Endothelial cell of umbilical vein (primary cell): ENCODE measurements at regions not wholly inside any gene's neighbourhood (a gene's known extent, or its start where the extent isn't known, plus 50 kb on each side); places are given as distances from the start of the nearest gene placed in this dataset.

Source experiments
- BruUV-seq: library from RNA; stranded (reverse); fragments of 400-500 nt; replicated peaks from 2 replicates; lab custom pipeline; 2021; lab: Mats Ljungman, UMichigan
- CTCF ChIA-PET: fragments of 300-600, 350-600 bp; sonication (Branson Sonifier 250); formaldehyde crosslinking; loops from one replicate; lab custom pipeline; 2021; ENCODE audit warnings: antibody characterized with exemption, inconsistent platforms; lab: Charles Lee
- POLR2A ChIA-PET: fragments of 300-600, 350-600 bp; sonication (Branson Sonifier 250); formaldehyde crosslinking; loops from one replicate; lab custom pipeline; 2021; ENCODE audit warnings: antibody characterized with exemption, inconsistent platforms; lab: Charles Lee
- DNase-seq: peaks from one replicate; pipeline ENCODE4 v3.0.0-alpha.2; 2011; ENCODE audit warnings: low read depth, low spot score
- FAIRE-seq: peaks from 2 replicates; lab custom pipeline; 2011; peaks lifted over from hg19 to GRCh38; lab: Jason Lieb, UNC
- H2AFZ ChIP-seq: 2 replicates; pipeline ENCODE4 v1.6.0; 2012; ENCODE audit warnings: low read depth, low read length, control low read depth, inconsistent platforms
- H3K27ac ChIP-seq: 2 replicates; pipeline ENCODE4 v1.5.1; 2011; ENCODE audit warnings: low read depth, mild to moderate bottlenecking, control low read depth, low read length, moderate library complexity; ENCODE audit not compliant: insufficient read depth
- H3K27me3 ChIP-seq, 2 experiments: 2 replicates each; pipeline versions ENCODE4 v1.6.0 to v1.6.1; 2011; ENCODE audit warnings: low read length in 2 of 2, mixed read lengths in 1 of 2; ENCODE audit not compliant: control insufficient read depth in 2 of 2, insufficient read depth in 2 of 2
- H3K36me3 ChIP-seq, 2 experiments: 2 replicates in 1 of 2; 3 replicates in 1 of 2; pipeline ENCODE4 v1.5.1; 2011; ENCODE audit warnings: low read length in 2 of 2, mild to moderate bottlenecking in 1 of 2, moderate library complexity in 1 of 2; ENCODE audit not compliant: control insufficient read depth in 2 of 2, insufficient read depth in 2 of 2; ENCODE audit errors: extremely low read depth in 1 of 2
- H3K4me1 ChIP-seq: 3 replicates; pipeline ENCODE4 v1.5.1; 2011; ENCODE audit warnings: mild to moderate bottlenecking, low read length; ENCODE audit not compliant: control insufficient read depth, insufficient read depth; ENCODE audit errors: extremely low read depth
- H3K4me2 ChIP-seq: 2 replicates; pipeline ENCODE4 v1.6.1; 2011; ENCODE audit warnings: low read length, control low read depth, mixed read lengths; ENCODE audit not compliant: insufficient read depth
- H3K4me3 ChIP-seq, 3 experiments: fragments of 200-600 bp in 1 of 3; sonication (generic), shearing (Covaris generic) in 1 of 3; replicated peaks in 1 of 3; 2 replicates each; pipeline ENCODE4 v1.5.1; 2011 to 2016; ENCODE audit warnings: control low read depth in 3 of 3, low read length in 3 of 3, mild to moderate bottlenecking in 2 of 3, inconsistent platforms in 1 of 3, low read depth in 1 of 3, moderate library complexity in 1 of 3; ENCODE audit not compliant: insufficient read depth in 1 of 3
- H3K79me2 ChIP-seq: 2 replicates; pipeline ENCODE4 v1.6.0; 2012; ENCODE audit warnings: low read length, inconsistent platforms; ENCODE audit not compliant: control insufficient read depth, insufficient read depth
- H3K9ac ChIP-seq: replicated peaks from 2 replicates; pipeline ENCODE3; 2011; ENCODE audit warnings: low read length, control low read depth; ENCODE audit not compliant: insufficient read depth; ENCODE audit errors: extremely low read depth
- H3K9me1 ChIP-seq: replicated peaks from 3 replicates; pipeline ENCODE4 v1.6.0; 2011; ENCODE audit warnings: mild to moderate bottlenecking, low read length; ENCODE audit not compliant: control insufficient read depth, insufficient read depth; ENCODE audit errors: extremely low read depth
- H3K9me3 ChIP-seq: replicated peaks from 2 replicates; pipeline ENCODE4 v1.5.1; 2012; ENCODE audit warnings: low read length, inconsistent platforms; ENCODE audit not compliant: control insufficient read depth, insufficient read depth
- H4K20me1 ChIP-seq: replicated peaks from 2 replicates; pipeline ENCODE3; 2011; ENCODE audit warnings: mild to moderate bottlenecking, low read length; ENCODE audit not compliant: control insufficient read depth, insufficient read depth; ENCODE audit errors: extremely low read depth
- CTCF ChIP-seq, 2 donors: IDR thresholded peaks; 1 replicate in 1 of 2; 2 replicates in 1 of 2; pipeline ENCODE4 v1.5.1; 2011; ENCODE audit warnings: low read length in 2 of 2, mild to moderate bottlenecking in 2 of 2, moderate library complexity in 2 of 2, control low read depth in 1 of 2, inconsistent platforms in 1 of 2, low read depth in 1 of 2; ENCODE audit not compliant: insufficient read depth in 1 of 2; ENCODE audit errors: extremely low read depth in 1 of 2
- EZH2 ChIP-seq: IDR thresholded peaks from 2 replicates; pipeline ENCODE4 v1.6.1; 2012; ENCODE audit warnings: borderline replicate concordance, low read depth, mild to moderate bottlenecking, moderate library complexity, low read length, inconsistent platforms; ENCODE audit not compliant: severe bottlenecking
- FOS ChIP-seq: IDR thresholded peaks from 2 replicates; pipeline ENCODE4 v1.6.1; 2011; ENCODE audit warnings: mild to moderate bottlenecking, low read length, moderate library complexity, borderline replicate concordance; ENCODE audit not compliant: insufficient read depth
- GATA2 ChIP-seq: IDR thresholded peaks from 2 replicates; pipeline ENCODE4 v1.7.0; 2011; ENCODE audit warnings: low read depth, mild to moderate bottlenecking, moderate library complexity, mixed read lengths, low read length; ENCODE audit not compliant: insufficient read length, insufficient read depth
- JUN ChIP-seq: IDR thresholded peaks from 2 replicates; pipeline ENCODE4 v1.6.1; 2011; ENCODE audit warnings: borderline replicate concordance, low read depth; ENCODE audit not compliant: insufficient read length, insufficient read depth
- MAX ChIP-seq: IDR thresholded peaks from 2 replicates; pipeline ENCODE4 v1.6.1; 2011; ENCODE audit not compliant: insufficient read depth, insufficient read length
- MYC ChIP-seq: IDR thresholded peaks from one replicate; pipeline ENCODE4 v1.6.1; 2011; ENCODE audit warnings: mild to moderate bottlenecking, low read depth, low read length
- POLR2A ChIP-seq: IDR thresholded peaks from 2 replicates; pipeline ENCODE4 v1.6.1; 2012; ENCODE audit warnings: low read depth, mild to moderate bottlenecking, control low read depth, low read length
- POLR2AphosphoS5 ChIP-seq: IDR thresholded peaks from 2 replicates; pipeline ENCODE4 v1.6.1; 2012; ENCODE audit warnings: low read depth, mild to moderate bottlenecking, control low read depth, low read length, moderate library complexity; ENCODE audit not compliant: insufficient read depth
- dilution Hi-C: fragments of 300-500 bp; cut with MboI; formaldehyde crosslinking; loops from one replicate; pipeline ENCODE4 v1.15.0; 2019; ENCODE audit warnings: low sequenced_read_pairs; ENCODE audit not compliant: extremely low pct_ligation_motif_present
- intact Hi-C: fragments of 100-400 bp; cut with micrococcal nuclease; formaldehyde crosslinking; loops from one replicate; pipeline ENCODE4 v1.10.0; 2022

GRCh38 chr6:92564376-92564775, 855.0 kb downstream of the EPHA7 start:
- FAIRE-seq = no peak
- TF ChIP-seq CTCF (IDR thresholded peaks at IDR 0.05; ENCODE audit: extremely low read depth in 1 of 2, insufficient read depth in 1 of 2, low read depth in 1 of 2, low read length in 2 of 2) = no peak
- no peak for TF ChIP-seq POLR2A
- TF ChIP-seq JUN = no peak
- TF ChIP-seq POLR2AphosphoS5 = no peak
- no peak for TF ChIP-seq FOS
- no peak for TF ChIP-seq MYC
- TF ChIP-seq GATA2 = no peak
- TF ChIP-seq EZH2 = no peak
- TF ChIP-seq MAX = no peak
- BruUV-seq = no TSS peak

More at GRCh38 chr6:92564376-92564775, 855.0 kb downstream of the EPHA7 start:
- Histone ChIP-seq H3K79me2 (no peaks in the 10 kb centered on the region), H3K4me3 (no peak overlapping the region), H3K9me1 (no peaks in the 10 kb centered on the region), H3K27me3 (no peaks in the 10 kb centered on the region), H3K4me1 (peaks cover 3% of the 10 kb centered on the region), H3K4me2 (no peak overlapping the region), H3K36me3 (no peaks in the 10 kb centered on the region), H3K27ac (no peak overlapping the region), H2AFZ (no peak overlapping the region), H4K20me1 (no peaks in the 10 kb centered on the region), H3K9me3 (no peaks in the 10 kb centered on the region), H3K9ac (no peak overlapping the region)
- ChIA-PET CTCF (no interaction called here), POLR2A (no interaction called here)
- no peak for DNase-seq
- intact Hi-C loops = no loop called here
- dilution Hi-C loops = no loop called here
